Neural progenitor cell (in vitro differentiated cells): ENCODE measurements at regions not wholly inside any gene's neighbourhood (a gene's known extent, or its start where the extent isn't known, plus 50 kb on each side); places are given as distances from the start of the nearest gene placed in this dataset.

Experiments
- EZH2 ChIP-seq: fragments of 200-600 bp; sonication (generic); IDR thresholded peaks from 2 replicates; pipeline ENCODE4 v1.6.1; 2017; ENCODE audit warnings: antibody characterized with exemption, mild to moderate bottlenecking, moderate library complexity
- EZH2phosphoT487 ChIP-seq: fragments of 200-600 bp; sonication (generic); IDR thresholded peaks from 2 replicates; pipeline ENCODE4 v1.6.1; 2017; ENCODE audit warnings: antibody characterized with exemption
- TF ChIP-seq, protein P1 (sequence below): fragments of 200-600 bp; sonication (generic); IDR thresholded peaks from 2 replicates; pipeline ENCODE4 v1.5.1; 2017; ENCODE audit warnings: antibody characterized with exemption, mild to moderate bottlenecking

DNA sequence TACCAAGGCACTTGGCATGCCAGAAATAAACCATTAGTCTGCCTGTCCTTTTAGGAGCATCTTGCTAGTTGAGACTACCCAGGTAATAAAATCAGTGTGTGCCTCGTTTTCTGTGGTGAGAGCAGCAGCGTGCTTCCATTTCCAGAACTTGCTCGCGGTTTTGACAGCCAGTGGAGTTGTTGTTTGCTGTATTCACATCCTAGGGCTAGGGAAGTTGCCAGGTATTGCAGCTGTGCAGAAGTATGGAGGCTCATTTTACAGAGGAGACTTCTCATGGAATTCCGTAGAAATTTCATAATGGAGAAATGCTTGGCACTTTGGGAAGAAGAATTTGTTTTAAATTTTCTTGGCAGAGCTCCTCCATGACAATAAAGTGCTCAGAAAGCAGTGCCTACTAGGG is 1355.1 kb upstream of the ZEB2 start:
- TF ChIP-seq, protein P1, sequence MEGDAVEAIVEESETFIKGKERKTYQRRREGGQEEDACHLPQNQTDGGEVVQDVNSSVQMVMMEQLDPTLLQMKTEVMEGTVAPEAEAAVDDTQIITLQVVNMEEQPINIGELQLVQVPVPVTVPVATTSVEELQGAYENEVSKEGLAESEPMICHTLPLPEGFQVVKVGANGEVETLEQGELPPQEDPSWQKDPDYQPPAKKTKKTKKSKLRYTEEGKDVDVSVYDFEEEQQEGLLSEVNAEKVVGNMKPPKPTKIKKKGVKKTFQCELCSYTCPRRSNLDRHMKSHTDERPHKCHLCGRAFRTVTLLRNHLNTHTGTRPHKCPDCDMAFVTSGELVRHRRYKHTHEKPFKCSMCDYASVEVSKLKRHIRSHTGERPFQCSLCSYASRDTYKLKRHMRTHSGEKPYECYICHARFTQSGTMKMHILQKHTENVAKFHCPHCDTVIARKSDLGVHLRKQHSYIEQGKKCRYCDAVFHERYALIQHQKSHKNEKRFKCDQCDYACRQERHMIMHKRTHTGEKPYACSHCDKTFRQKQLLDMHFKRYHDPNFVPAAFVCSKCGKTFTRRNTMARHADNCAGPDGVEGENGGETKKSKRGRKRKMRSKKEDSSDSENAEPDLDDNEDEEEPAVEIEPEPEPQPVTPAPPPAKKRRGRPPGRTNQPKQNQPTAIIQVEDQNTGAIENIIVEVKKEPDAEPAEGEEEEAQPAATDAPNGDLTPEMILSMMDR: no peak
- TF ChIP-seq EZH2phosphoT487: no peak
- no peak for TF ChIP-seq EZH2
